ENCODE measurements at regions not wholly inside any gene's neighbourhood (a gene's known extent, or its start where the extent isn't known, plus 50 kb on each side); places are given as distances from the start of the nearest gene placed in this dataset.

- H3K4me1 ChIP-seq = no peaks in the 10 kb centered on the region
- Mint-ChIP-seq H3K27ac (ENCODE audit: unreplicated experiment) (no peak overlapping the region), H3K36me3 (ENCODE audit: insufficient read depth, unreplicated experiment) (no peaks in the 10 kb centered on the region), H3K27me3 (ENCODE audit: insufficient read depth, unreplicated experiment) (peaks cover 13% of the 10 kb centered on the region), H3K9me3 (ENCODE audit: unreplicated experiment) (no peaks in the 10 kb centered on the region), H3K4me1 (ENCODE audit: low read depth, unreplicated experiment) (peaks cover 11% of the 10 kb centered on the region), H3K4me3 (ENCODE audit: unreplicated experiment) (no peak overlapping the region)
- no peaks in the 10 kb centered on the region for H3K36me3 ChIP-seq (ENCODE audit: control insufficient read depth, insufficient read depth, low read length)
- H3K9me3 ChIP-seq = no peaks in the 10 kb centered on the region
- intact Hi-C loops (cut with micrococcal nuclease; ENCODE audit: unreplicated experiment) = no loop called here
- no TSS peak for BruUV-seq (replicated peaks)
- CTCF ChIA-PET = no interaction called here
- H3K27me3 ChIP-seq (replicated peaks; ENCODE audit: control insufficient read depth, insufficient read depth, low read length) = no peaks in the 10 kb centered on the region
- POLR2A ChIA-PET = no interaction called here
- no peak overlapping the region for H3K4me3 ChIP-seq (ENCODE audit: low read depth, low read length)
- DNase-seq = no peak
- TF ChIP-seq CTCF (IDR thresholded peaks at IDR 0.05; ENCODE audit: insufficient read depth in 1 of 2, low read depth in 1 of 2, low read length in 1 of 2, severe bottlenecking in 1 of 2, unreplicated experiment in 1 of 2) = no peak
These were observed 201.0 kb downstream of the KIF26A start for GRCh38 chr14:104339361-104339760.

GRCh38 chr14:104339829-104340228, 201.4 kb downstream of the KIF26A start:
- H3K9me3 ChIP-seq = no peaks in the 10 kb centered on the region
- BruUV-seq (replicated peaks) = no TSS peak
- peaks cover 15% of the 10 kb centered on the region for H3K27me3 Mint-ChIP-seq (ENCODE audit: insufficient read depth, unreplicated experiment)
- intact Hi-C loops (cut with micrococcal nuclease; ENCODE audit: unreplicated experiment) = no loop called here
- ChIA-PET POLR2A (no interaction called here), CTCF (no interaction called here)
- no peak for TF ChIP-seq CTCF (IDR thresholded peaks at IDR 0.05; ENCODE audit: insufficient read depth in 1 of 2, low read depth in 1 of 2, low read length in 1 of 2, severe bottlenecking in 1 of 2, unreplicated experiment in 1 of 2)
- no peaks in the 10 kb centered on the region for H3K27me3 ChIP-seq (replicated peaks; ENCODE audit: control insufficient read depth, insufficient read depth, low read length)
- no peak overlapping the region for H3K4me3 ChIP-seq (ENCODE audit: low read depth, low read length)
- no peaks in the 10 kb centered on the region for H3K9me3 Mint-ChIP-seq (ENCODE audit: unreplicated experiment)
- no peaks in the 10 kb centered on the region for H3K36me3 ChIP-seq (ENCODE audit: control insufficient read depth, insufficient read depth, low read length)
- H3K27ac Mint-ChIP-seq (ENCODE audit: unreplicated experiment) = no peak overlapping the region
- no peak overlapping the region for H3K4me3 Mint-ChIP-seq (ENCODE audit: unreplicated experiment)
- peaks cover 16% of the 10 kb centered on the region for H3K4me1 Mint-ChIP-seq (ENCODE audit: low read depth, unreplicated experiment)
- no peak for DNase-seq
- H3K36me3 Mint-ChIP-seq (ENCODE audit: insufficient read depth, unreplicated experiment) = no peaks in the 10 kb centered on the region
- H3K4me1 ChIP-seq = no peaks in the 10 kb centered on the region

GRCh38 chr14:104341532-104342434, 203.4 kb downstream of the KIF26A start:
- Mint-ChIP-seq H3K27me3 (ENCODE audit: insufficient read depth, unreplicated experiment) (peaks cover 18% of the 10 kb centered on the region), H3K9me3 (ENCODE audit: unreplicated experiment) (no peaks in the 10 kb centered on the region), H3K36me3 (ENCODE audit: insufficient read depth, unreplicated experiment) (no peaks in the 10 kb centered on the region), H3K4me1 (ENCODE audit: low read depth, unreplicated experiment) (peaks cover 18% of the 10 kb centered on the region), H3K4me3 (ENCODE audit: unreplicated experiment) (peak overlapping the region; percentile 67), H3K27ac (ENCODE audit: unreplicated experiment) (no peak overlapping the region)
- intact Hi-C loops (cut with micrococcal nuclease; ENCODE audit: unreplicated experiment) = no loop called here
- ChIA-PET POLR2A (no interaction called here), CTCF (interaction anchor here (0.7 kb wide), 2 partner anchors 170 to 204 kb away, joined by 3 read pairs; no protein-coding TSS in a partner anchor)
- no peaks in the 10 kb centered on the region for H3K36me3 ChIP-seq (ENCODE audit: control insufficient read depth, insufficient read depth, low read length)
- no peaks in the 10 kb centered on the region for H3K9me3 ChIP-seq
- no peaks in the 10 kb centered on the region for H3K27me3 ChIP-seq (replicated peaks; ENCODE audit: control insufficient read depth, insufficient read depth, low read length)
- no peaks in the 10 kb centered on the region for H3K4me1 ChIP-seq
- H3K4me3 ChIP-seq (ENCODE audit: low read depth, low read length) = no peak overlapping the region
- peak; percentile 22 to 62 for TF ChIP-seq CTCF (IDR thresholded peaks at IDR 0.05; ENCODE audit: insufficient read depth in 1 of 2, low read depth in 1 of 2, low read length in 1 of 2, severe bottlenecking in 1 of 2, unreplicated experiment in 1 of 2)
- DNase-seq = peak; percentile 69 to 70
- BruUV-seq (replicated peaks) = no TSS peak
